Large intestine (tissue), 3 donors: ENCODE measurements at regions not wholly inside any gene's neighbourhood (a gene's known extent, or its start where the extent isn't known, plus 50 kb on each side); places are given as distances from the start of the nearest gene placed in this dataset.
A peak's percentile ranks its signal among the peaks of the same experiment; 100 is the strongest.

Source experiments
- DNase-seq, 2 donors: peaks; one replicate each; pipeline versions ENCODE4 v3.0.0 to v3.0.0-alpha.2; 2013
- H3K27ac ChIP-seq: one replicate; pipeline ENCODE4 v1.5.1; 2013; ENCODE audit warnings: low read length
- H3K27me3 ChIP-seq: 2 replicates; pipeline ENCODE4 v1.6.1; 2013; ENCODE audit warnings: low read length; ENCODE audit not compliant: control insufficient read depth, insufficient read depth
- H3K36me3 ChIP-seq: 2 replicates; pipeline ENCODE4 v1.6.1; 2013; ENCODE audit warnings: low read length; ENCODE audit not compliant: control insufficient read depth, insufficient read depth
- H3K4me1 ChIP-seq: one replicate; pipeline ENCODE4 v1.6.1; 2013; ENCODE audit warnings: low read length; ENCODE audit not compliant: control insufficient read depth, insufficient read depth
- H3K4me3 ChIP-seq: one replicate; pipeline ENCODE4 v1.5.1; 2013; ENCODE audit warnings: low read length
- H3K9me3 ChIP-seq: one replicate; pipeline ENCODE4 v1.6.1; 2013; ENCODE audit warnings: mild to moderate bottlenecking, low read depth, low read length, moderate library complexity; ENCODE audit not compliant: control insufficient read depth
- WGBS: methylation state at CpG from one replicate; pipeline ENCODE4 v1.1.5; 2013; ENCODE audit warnings: low lambda C conversion rate; ENCODE audit not compliant: insufficient coverage; 5-methylcytosine and 5-hydroxymethylcytosine counted together

GRCh38 chr1:219993554-219994433, 52.5 kb downstream of the EPRS1 start:
- Histone ChIP-seq H3K36me3 (peaks cover 22% of the 10 kb centered on the region), H3K27ac (no peak overlapping the region), H3K4me1 (peaks cover 7% of the 10 kb centered on the region), H3K9me3 (no peaks in the 10 kb centered on the region), H3K27me3 (no peaks in the 10 kb centered on the region), H3K4me3 (no peak overlapping the region)
- 43% methylated on average over 3 of the region's 9 CpGs for whole genome bisulfite sequencing
- peak in 1 of 2 donors; percentile 24 for DNase-seq

DNA sequence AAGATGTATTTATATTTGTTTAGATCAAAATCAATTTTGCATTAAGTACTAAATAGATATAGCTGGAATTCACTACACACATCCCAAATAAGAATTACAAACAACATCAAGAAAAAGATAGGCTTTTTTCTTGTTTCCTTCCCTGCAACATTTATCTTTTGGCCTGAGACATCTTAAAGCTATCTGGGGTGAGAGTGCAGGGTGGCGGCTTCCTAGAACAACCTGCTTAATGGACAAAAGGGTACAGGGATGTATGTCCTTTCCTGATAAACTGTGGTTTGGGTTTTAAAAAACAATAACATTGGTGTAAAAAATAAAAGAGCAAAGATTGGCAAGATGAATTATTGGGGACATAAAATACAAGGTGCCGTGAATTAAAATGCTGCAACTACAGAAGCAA, 54.4 kb downstream of the EPRS1 start:
- Histone ChIP-seq H3K4me3 (no peak overlapping the region), H3K4me1 (peaks cover 7% of the 10 kb centered on the region), H3K27ac (no peak overlapping the region), H3K9me3 (no peaks in the 10 kb centered on the region), H3K27me3 (no peaks in the 10 kb centered on the region), H3K36me3 (peaks cover 24% of the 10 kb centered on the region)
- 80% methylated on average over 1 of the region's 2 CpGs for WGBS
- DNase-seq = no peak

DNA sequence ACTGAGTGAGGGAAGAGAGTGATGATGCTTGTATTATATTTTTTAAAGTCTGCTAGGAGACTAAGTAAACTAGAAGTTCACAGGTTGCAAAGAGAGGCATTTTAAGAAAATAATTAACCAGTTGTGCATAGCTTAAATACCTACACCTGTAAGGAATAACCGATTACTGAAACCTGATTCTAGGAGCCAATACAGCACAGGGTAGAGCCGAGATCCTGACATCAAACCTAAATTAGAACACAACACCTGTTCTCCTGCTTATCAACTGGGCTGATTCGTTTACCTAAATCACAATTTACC, 54.8 kb downstream of the EPRS1 start:
- DNase-seq = no peak

DNA sequence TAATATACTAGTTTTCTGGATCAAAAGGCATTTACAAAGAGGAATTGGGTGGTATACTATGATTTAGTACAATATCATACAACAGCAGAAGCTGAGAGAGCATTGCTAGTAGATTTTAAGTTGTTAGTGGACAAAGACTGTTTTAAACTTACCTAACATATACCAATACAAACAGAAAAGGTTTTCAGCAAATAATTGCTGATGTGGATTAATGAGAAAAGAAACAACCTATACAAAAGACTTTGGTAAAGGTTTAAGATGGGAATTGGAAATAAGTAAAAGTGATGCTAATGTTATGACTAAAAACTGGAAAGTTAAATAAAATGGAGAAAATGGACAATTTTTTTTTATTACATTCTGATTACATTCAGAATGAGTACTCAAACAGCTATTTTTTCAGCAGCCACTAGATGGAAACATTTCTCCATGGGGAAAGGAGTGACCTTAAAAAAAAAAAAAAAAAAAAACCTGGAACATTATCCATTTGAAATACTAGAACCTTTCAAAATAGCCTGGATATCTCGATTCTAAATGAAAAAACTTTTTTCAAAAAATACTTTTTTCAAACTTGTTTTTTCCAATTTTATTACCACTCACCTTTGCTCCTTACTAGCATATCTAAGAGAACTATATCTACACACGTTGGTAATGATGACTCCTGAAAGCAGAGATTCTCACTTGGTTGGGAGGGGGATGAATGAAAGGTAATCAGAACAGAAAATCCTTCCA, 55.4 kb downstream of the EPRS1 start:
- H3K27ac ChIP-seq = no peak overlapping the region
- no peaks in the 10 kb centered on the region for H3K27me3 ChIP-seq
- H3K9me3 ChIP-seq = no peaks in the 10 kb centered on the region
- H3K36me3 ChIP-seq = peaks cover 22% of the 10 kb centered on the region
- H3K4me1 ChIP-seq = peaks cover 7% of the 10 kb centered on the region
- H3K4me3 ChIP-seq = no peak overlapping the region
- 25% methylated on average over 2 of the region's 2 CpGs for WGBS
- peak; percentile 9 to 27 for DNase-seq

More for the DNA sequence above, 54.8 kb downstream of the EPRS1 start:
- no peaks in the 10 kb centered on the region for H3K9me3 ChIP-seq
- no CpG with 5 or more reads among the region's 3 CpGs for WGBS
- H3K4me1 ChIP-seq = peaks cover 7% of the 10 kb centered on the region
- no peak overlapping the region for H3K4me3 ChIP-seq
- H3K36me3 ChIP-seq = peaks cover 23% of the 10 kb centered on the region
- H3K27ac ChIP-seq = no peak overlapping the region
- no peaks in the 10 kb centered on the region for H3K27me3 ChIP-seq

DNA sequence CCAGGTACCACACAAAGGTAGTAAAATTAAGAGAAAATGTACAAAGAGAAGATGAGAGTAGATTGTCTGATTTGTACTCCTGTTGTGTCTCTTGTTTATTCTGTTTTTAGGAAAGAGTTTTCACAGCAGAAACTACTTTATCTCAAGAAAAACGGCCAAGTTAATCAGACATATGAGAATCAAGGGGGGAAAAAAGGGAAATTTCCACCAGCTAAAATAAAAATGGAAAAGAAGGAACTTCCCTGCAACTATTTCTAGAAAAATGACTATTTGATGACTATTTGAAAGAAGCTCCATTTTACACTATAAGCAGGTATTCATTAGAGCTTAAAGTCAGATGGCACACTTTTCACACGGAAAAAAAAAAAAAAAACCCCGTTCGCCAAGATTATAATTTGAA, 56.5 kb downstream of the EPRS1 start:
- H3K9me3 ChIP-seq = no peaks in the 10 kb centered on the region
- no peak overlapping the region for H3K27ac ChIP-seq
- peaks cover 21% of the 10 kb centered on the region for H3K36me3 ChIP-seq
- 100% methylated on average over 3 of the region's 4 CpGs for WGBS
- DNase-seq = no peak
- H3K4me3 ChIP-seq = no peak overlapping the region
- H3K4me1 ChIP-seq = peaks cover 7% of the 10 kb centered on the region
- H3K27me3 ChIP-seq = no peaks in the 10 kb centered on the region

GRCh38 chr1:219988818-219989217, 57.5 kb downstream of the EPRS1 start:
- Histone ChIP-seq H3K4me1 (peaks cover 7% of the 10 kb centered on the region), H3K4me3 (no peak overlapping the region), H3K36me3 (peaks cover 21% of the 10 kb centered on the region), H3K27ac (no peak overlapping the region), H3K27me3 (no peaks in the 10 kb centered on the region), H3K9me3 (no peaks in the 10 kb centered on the region)
- DNase-seq = no peak

- Histone ChIP-seq H3K4me3 (no peak overlapping the region), H3K9me3 (no peaks in the 10 kb centered on the region), H3K36me3 (peaks cover 22% of the 10 kb centered on the region), H3K4me1 (peaks cover 7% of the 10 kb centered on the region), H3K27me3 (no peaks in the 10 kb centered on the region), H3K27ac (no peak overlapping the region)
- no peak for DNase-seq
- WGBS = 80% methylated on average over 1 of the region's 5 CpGs
Measured at GRCh38 chr1:219988387-219988786, 57.9 kb downstream of the EPRS1 start.

- WGBS = no CpG with 5 or more reads among the region's 2 CpGs
- H3K4me1 ChIP-seq = peaks cover 7% of the 10 kb centered on the region
- H3K4me3 ChIP-seq = no peak overlapping the region
- DNase-seq = no peak
- H3K27me3 ChIP-seq = no peaks in the 10 kb centered on the region
- H3K9me3 ChIP-seq = no peaks in the 10 kb centered on the region
- H3K36me3 ChIP-seq = peaks cover 31% of the 10 kb centered on the region
- no peak overlapping the region for H3K27ac ChIP-seq
Measured at GRCh38 chr1:219987325-219987724, 59.0 kb upstream of the SLC30A10 start.

- Histone ChIP-seq H3K27me3 (no peaks in the 10 kb centered on the region), H3K4me1 (no peaks in the 10 kb centered on the region), H3K4me3 (no peak overlapping the region), H3K9me3 (no peaks in the 10 kb centered on the region), H3K36me3 (peaks cover 38% of the 10 kb centered on the region), H3K27ac (no peak overlapping the region)
- no CpG with 5 or more reads among the region's 3 CpGs for WGBS
- DNase-seq = no peak
Measured at GRCh38 chr1:219985169-219985568, 56.8 kb upstream of the SLC30A10 start.
